Epidermal melanocyte (primary cell): ENCODE measurements at regions not wholly inside any gene's neighbourhood (a gene's known extent, or its start where the extent isn't known, plus 50 kb on each side); places are given as distances from the start of the nearest gene placed in this dataset.

Source experiments
- DNase-seq: peaks from one replicate; pipeline ENCODE4 v3.0.0; 2011; ENCODE audit warnings: low spot score; ENCODE audit not compliant: insufficient read length

- no peak for DNase-seq
Observed at GRCh38 chr12:91633734-91634357, 451.2 kb upstream of the DCN start.

- no peak for DNase-seq
Observed at GRCh38 chr12:91633206-91633605, 450.6 kb upstream of the DCN start.

GRCh38 chr12:91632042-91632786, 449.6 kb upstream of the DCN start:
- no peak for DNase-seq

DNA sequence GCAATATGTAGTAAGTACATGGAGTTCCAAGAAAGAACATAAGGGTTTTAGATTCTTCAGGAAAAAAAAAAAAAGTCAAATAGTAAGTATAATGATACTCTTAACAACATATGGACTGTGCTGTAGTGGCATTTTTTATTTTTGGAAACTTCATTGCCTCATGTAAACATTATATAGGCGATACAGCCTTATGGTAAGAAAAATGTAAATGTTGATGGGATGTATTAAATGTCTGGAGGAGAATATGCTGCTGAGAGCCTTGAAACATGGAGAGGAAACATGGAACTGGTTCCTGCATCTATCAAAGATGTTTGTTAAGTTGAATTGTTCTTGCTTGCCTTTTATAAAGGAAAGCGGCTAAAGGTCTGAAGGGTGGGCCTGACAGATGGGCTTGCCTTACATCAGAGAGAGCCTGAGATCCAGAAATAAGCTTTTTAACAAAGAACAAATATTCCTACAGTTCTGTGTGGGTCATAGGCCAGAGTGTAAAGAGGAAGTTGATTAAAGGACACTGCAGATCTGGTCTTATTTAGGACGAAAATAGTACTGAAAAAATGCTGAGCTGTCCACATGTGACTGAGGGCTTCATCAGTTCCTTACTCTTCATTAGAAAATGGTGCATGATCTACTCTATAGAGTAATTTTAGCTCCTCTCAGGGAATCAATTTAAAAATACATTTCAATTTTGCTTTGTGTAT, 448.1 kb upstream of the DCN start:
- DNase-seq: no peak

DNA sequence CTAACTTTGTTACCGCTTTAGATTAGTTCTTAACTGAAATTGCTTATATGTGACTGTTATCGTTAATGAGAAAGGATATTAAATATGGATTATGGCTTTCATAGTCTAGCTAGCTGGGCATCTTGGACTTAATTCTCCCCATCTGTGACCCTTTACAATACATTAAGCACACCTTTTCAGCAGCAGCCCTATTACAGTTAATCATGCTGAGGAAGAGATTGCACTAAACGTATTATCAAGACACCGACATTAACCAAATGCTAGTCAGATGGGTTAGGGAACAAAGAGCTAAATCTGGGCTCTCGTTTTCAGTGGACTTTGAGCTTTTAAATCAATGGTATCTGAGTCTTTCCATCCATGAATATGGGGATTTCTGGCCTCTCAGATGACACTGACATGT, 447.5 kb upstream of the DCN start:
- no peak for DNase-seq

GRCh38 chr12:91629440-91629839, 446.8 kb upstream of the DCN start:
- DNase-seq: no peak

DNA sequence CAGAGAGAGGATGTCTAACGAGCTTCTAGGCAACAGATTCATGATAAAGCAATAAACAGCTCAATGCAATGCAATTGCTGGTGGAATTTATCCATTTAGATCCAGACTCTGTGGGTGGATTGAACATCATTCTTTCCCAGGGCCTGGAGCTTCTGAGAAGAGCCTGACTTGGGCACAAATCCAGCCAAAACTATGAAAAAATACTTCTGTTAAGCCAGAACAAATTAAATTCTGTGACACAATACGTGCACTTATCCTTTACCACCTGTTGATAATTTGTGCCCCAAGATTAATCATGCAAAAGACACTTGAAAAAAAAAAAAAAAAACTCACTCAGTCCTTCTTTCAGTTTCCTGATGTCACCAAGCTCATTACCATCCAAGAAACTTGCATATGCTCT, 446.0 kb upstream of the DCN start:
- DNase-seq: no peak

DNA sequence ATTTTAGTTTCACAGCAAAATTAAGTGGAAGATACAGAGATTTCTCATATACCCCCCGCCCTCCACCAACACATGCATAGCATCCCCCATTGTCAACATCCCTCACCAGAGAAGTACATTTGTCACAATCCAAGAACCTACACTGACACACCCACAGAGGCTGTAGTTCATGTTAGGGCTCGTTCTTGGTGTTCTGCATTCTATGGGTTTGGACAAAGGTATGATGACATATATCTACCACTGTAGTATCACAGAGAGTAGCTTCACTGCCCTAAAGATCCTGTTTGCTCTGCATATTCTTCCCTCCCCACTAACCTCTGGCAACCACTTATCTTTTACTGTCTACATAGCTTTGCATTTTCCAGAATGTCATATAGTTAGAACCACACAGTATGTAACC, 444.6 kb upstream of the DCN start:
- no peak for DNase-seq

DNA sequence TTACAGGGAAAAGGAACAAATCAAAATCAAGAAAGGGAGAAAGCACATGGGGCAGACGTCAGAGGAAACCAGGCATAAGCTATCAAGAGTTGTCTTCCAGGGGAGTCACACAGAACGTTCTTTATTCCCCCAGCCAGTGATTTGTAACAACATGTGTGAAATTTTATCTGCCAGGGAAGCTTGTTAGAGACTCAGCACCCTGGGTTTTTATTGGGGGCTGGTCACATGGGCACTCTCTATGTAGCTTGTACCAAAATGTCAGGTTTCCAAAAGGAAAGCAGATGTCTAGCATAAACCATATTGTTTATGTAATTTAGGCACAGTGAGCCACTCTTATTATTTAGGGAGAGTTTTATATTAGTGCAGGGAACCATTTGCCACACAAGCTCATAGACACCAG, 440.4 kb upstream of the DCN start:
- no peak for DNase-seq

- DNase-seq: no peak
Observed at GRCh38 chr12:91622037-91622436, 439.4 kb upstream of the DCN start.

DNA sequence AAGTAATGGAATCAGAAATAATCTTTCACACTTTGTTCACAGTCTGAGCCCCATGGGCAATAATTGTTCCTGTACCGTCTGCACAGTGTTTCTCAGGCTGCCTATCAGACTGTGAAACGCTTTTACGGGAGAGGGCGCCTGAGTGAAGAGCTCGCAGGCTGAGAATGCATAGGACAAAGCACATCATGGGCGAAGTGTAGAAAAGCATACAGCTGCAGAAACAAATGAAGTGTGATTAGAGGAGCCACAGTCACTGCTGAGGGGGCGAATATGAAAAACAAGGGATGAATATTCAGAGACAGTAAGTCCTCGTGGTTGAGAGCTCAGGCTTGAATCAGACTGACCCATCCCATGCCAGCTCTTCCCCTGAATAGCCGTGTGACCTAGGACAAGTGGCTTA, 438.4 kb upstream of the DCN start:
- DNase-seq: no peak

DNA sequence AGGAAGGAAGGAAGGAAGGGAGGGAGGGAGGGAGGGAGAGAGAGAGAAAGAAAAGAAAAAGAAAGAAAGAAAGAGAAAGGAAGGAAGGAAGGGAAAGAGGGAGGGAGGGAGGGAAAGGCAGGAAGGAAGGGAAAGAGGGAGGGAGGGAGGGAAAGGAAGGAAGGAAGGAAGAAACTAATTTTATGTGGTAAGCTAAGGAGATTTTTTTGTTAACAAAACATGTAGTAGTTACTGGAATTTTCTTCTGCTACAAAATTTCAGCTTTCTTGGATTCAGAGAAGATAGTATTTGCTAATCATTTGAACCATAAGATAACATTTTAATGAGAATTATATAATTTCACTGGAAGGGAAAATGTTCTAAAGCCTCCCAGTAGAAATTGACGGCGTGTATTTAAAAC, 437.8 kb upstream of the DCN start:
- no peak for DNase-seq

DNA sequence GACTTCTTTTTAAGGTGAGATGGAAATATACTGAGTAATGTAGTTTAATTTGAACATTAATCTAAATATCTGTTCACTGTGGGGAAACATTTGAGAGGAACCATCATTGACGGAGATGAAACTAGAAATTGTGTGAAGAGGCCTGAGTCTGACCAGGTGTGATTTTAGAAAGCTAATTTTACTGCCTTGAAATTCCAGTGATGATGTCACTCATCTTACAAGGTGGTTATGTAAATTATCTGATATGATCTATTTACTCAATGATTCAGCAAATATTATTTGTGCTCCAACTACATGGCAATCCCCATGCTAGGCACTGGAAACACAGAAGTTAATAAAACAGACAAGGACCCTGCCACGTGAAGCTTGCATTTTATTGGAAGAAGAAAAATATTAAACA, 435.7 kb upstream of the DCN start:
- DNase-seq: no peak

DNA sequence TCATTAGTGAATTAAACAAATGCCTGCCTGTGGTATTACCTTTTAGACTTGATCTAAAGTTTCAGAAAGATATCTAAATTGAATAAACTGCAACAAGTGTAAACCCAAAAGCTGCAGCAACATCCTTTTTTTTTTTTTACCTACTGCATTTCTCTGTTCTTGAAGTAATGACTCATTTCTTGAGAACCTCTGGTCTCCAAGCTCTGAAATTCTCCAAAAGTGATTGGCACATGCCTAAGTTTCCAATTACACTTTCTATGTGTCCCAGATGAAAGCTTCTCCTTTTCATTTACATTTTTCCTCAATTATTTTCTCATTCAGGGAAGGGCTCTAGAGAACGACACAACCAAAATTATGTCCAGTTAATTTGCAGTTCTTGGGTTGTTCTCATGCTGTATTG, 435.2 kb upstream of the DCN start:
- no peak for DNase-seq

GRCh38 chr12:91616416-91616815, 433.8 kb upstream of the DCN start:
- DNase-seq: no peak

GRCh38 chr12:91613223-91613779, 430.7 kb upstream of the DCN start:
- no peak for DNase-seq

DNA sequence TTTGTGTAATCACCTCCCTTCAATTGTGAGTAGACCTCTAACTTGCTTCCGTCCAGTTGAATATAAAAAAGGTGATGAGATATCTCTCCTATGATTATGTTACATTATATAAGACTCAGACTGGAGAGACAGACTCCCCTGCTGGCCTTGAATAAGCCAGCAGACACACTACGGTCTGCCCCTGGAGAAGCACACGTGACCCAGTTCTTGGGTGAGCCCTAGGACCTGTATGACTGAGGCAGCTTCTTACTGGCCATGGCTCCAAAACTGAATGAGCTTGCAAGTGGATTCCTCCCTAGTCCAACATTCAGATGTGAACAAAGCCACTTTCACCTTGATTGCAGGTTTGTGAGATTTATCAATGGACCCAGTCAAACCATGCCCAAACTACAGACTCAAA, 427.9 kb upstream of the DCN start:
- DNase-seq: no peak

GRCh38 chr12:91609283-91609682, 426.7 kb upstream of the DCN start:
- no peak for DNase-seq

GRCh38 chr12:91608542-91608941, 425.9 kb upstream of the DCN start:
- DNase-seq: no peak

- no peak for DNase-seq
Observed at GRCh38 chr12:91606662-91607377, 424.2 kb upstream of the DCN start.

DNA sequence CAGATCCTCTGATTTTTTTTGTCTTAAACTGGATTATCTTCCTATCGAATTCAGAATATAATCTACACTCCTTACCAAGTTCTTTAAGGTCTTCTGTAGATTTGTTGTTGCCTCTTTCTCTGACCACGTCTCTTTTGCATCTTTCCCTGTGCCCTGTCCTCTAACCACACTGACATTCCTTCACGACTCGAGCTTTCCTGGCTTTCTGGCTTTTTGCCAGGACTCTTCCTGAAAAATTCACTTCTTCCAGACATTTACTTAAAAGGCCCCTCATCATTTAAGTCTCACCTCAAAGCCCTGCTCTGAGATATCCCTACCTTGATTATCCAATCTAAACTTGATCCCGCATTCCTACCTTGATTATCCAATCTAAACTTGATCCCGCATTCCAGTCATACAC, 422.3 kb upstream of the DCN start:
- no peak for DNase-seq

GRCh38 chr12:91603060-91603459, 420.4 kb upstream of the DCN start:
- DNase-seq: no peak
